Tibial nerve (tissue), 4 donors: ENCODE measurements at regions not wholly inside any gene's neighbourhood (a gene's known extent, or its start where the extent isn't known, plus 50 kb on each side); places are given as distances from the start of the nearest gene placed in this dataset.

Experiments
- DNase-seq, 2 donors: peaks; one replicate each; pipeline ENCODE4 v3.0.0-alpha.2; 2019; ENCODE audit warnings: low spot score in 2 of 2
- H3K27ac ChIP-seq, 4 donors: fragments of 200-600 bp; sonication (generic) in 3 of 4; one replicate each; pipeline ENCODE4 v1.5.1; 2017 to 2019; ENCODE audit warnings: mild to moderate bottlenecking in 1 of 4
- H3K27me3 ChIP-seq, 2 donors: fragments of 200-600 bp; sonication (generic) in 1 of 2; one replicate each; pipeline versions ENCODE4 v1.5.1 to v1.6.0; 2017 to 2019
- H3K36me3 ChIP-seq, 3 donors: fragments of 200-600 bp; sonication (generic); one replicate each; pipeline ENCODE4 v1.5.1; 2018 to 2019
- H3K4me1 ChIP-seq, 4 donors: fragments of 200-600 bp; sonication (generic) in 3 of 4; one replicate each; pipeline ENCODE4 v1.5.1; 2017 to 2019
- H3K4me3 ChIP-seq, 4 donors: fragments of 200-600 bp; sonication (generic) in 3 of 4; one replicate each; pipeline ENCODE4 v1.5.1; 2017 to 2019; ENCODE audit warnings: mild to moderate bottlenecking in 1 of 4, moderate library complexity in 1 of 4
- H3K9me3 ChIP-seq, 4 donors: fragments of 200-600 bp; sonication (generic) in 3 of 4; one replicate each; pipeline ENCODE4 v1.5.1; 2017 to 2019
- CTCF ChIP-seq, 5 experiments: fragments of 200-600 bp in 3 of 5; fragments of 450-650 bp in 2 of 5; sonication (generic) in 3 of 5; IDR thresholded peaks; one replicate each; pipeline ENCODE4 v1.5.1; 2016 to 2019; ENCODE audit warnings: antibody characterized with exemption in 5 of 5, mild to moderate bottlenecking in 3 of 5, moderate library complexity in 2 of 5
- EP300 ChIP-seq, 2 donors: sonication (generic); formaldehyde crosslinking; IDR thresholded peaks; one replicate each; pipeline ENCODE4 v1.6.1; 2017; ENCODE audit warnings: antibody characterized with exemption in 2 of 2, mild to moderate bottlenecking in 1 of 2
- POLR2A ChIP-seq, 2 donors: fragments of 450-650 bp; IDR thresholded peaks; one replicate each; pipeline ENCODE4 v1.6.1; 2017; ENCODE audit warnings: antibody characterized with exemption in 2 of 2, mild to moderate bottlenecking in 2 of 2, moderate library complexity in 2 of 2
- WGBS, 2 donors: methylation state at CpG; one replicate each; pipeline ENCODE4 v1.1.5; 2018; 5-methylcytosine and 5-hydroxymethylcytosine counted together

GRCh38 chr5:167247816-167248215, 1043.6 kb upstream of the WWC1 start:
- TF ChIP-seq CTCF (IDR thresholded peaks at IDR 0.05) (no peak), POLR2A (IDR thresholded peaks at IDR 0.05) (no peak), EP300 (IDR thresholded peaks at IDR 0.05) (no peak)
- no peaks in the 10 kb centered on the region for H3K36me3 ChIP-seq
- DNase-seq = no peak
- no peaks in the 10 kb centered on the region for H3K27me3 ChIP-seq
- H3K4me3 ChIP-seq = no peak overlapping the region
- no peaks in the 10 kb centered on the region for H3K4me1 ChIP-seq
- 71 to 74% methylated on average over 4 of the region's 4 CpGs for WGBS, 2 donors
- H3K9me3 ChIP-seq = no peaks in the 10 kb centered on the region
- no peak overlapping the region for H3K27ac ChIP-seq

DNA sequence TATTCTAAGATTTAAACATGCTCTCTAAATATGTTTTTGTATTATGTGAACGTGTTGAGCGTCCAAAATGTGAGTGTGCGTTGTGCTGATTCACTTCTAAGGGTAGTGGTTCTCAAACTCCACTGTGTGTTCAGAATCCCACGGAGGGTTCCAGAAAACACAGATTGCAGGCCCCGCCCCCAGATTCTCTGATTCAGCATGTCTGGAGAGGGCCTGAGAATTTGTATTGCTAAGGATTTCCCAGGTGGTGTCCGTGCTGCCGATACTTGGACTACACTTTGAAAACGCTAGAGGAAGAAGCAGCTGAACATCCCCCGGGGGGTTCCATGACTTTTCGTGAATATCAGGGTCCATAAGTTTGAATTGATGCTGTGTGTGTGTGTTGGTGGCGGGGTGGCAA, 1043.2 kb upstream of the WWC1 start:
- H3K4me3 ChIP-seq = no peak overlapping the region
- WGBS, 2 donors = 72 to 85% methylated on average over 11 of the region's 11 CpGs
- no peaks in the 10 kb centered on the region for H3K9me3 ChIP-seq
- H3K36me3 ChIP-seq = no peaks in the 10 kb centered on the region
- H3K27me3 ChIP-seq = no peaks in the 10 kb centered on the region
- TF ChIP-seq POLR2A (IDR thresholded peaks at IDR 0.05) (no peak), EP300 (IDR thresholded peaks at IDR 0.05) (no peak), CTCF (IDR thresholded peaks at IDR 0.05) (no peak)
- no peak overlapping the region for H3K27ac ChIP-seq
- no peak for DNase-seq
- no peaks in the 10 kb centered on the region for H3K4me1 ChIP-seq

DNA sequence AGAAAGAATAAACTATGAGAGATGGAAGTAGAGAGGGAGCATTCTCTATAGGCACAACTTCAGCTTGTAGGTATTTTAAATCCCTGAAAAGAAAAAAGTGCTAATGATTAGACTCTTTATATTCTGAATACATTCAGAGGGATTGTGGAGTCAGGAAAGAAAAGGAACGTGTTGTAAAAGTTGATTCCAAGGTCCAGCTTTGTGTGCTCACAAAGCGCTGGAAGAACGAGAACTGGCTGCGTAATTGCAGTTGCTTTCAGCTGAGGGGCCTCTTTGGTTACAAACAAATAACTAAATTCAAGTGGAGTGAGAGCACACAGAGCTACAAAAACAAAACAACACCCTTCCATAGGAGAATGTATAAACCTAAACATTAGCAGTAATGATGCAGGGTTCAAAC, 1040.4 kb upstream of the WWC1 start:
- H3K4me1 ChIP-seq = no peaks in the 10 kb centered on the region
- WGBS, 2 donors = 70 to 78% methylated on average over 4 of the region's 4 CpGs
- H3K27ac ChIP-seq = no peak overlapping the region
- TF ChIP-seq EP300 (IDR thresholded peaks at IDR 0.05) = no peak
- TF ChIP-seq POLR2A (IDR thresholded peaks at IDR 0.05) = no peak
- TF ChIP-seq CTCF (IDR thresholded peaks at IDR 0.05) = no peak
- no peaks in the 10 kb centered on the region for H3K9me3 ChIP-seq
- H3K27me3 ChIP-seq = no peaks in the 10 kb centered on the region
- H3K36me3 ChIP-seq = no peaks in the 10 kb centered on the region
- no peak for DNase-seq
- H3K4me3 ChIP-seq = no peak overlapping the region

GRCh38 chr5:167254132-167254531, 1037.3 kb upstream of the WWC1 start:
- Histone ChIP-seq H3K4me1 (no peaks in the 10 kb centered on the region), H3K4me3 (no peak overlapping the region), H3K36me3 (no peaks in the 10 kb centered on the region), H3K9me3 (no peaks in the 10 kb centered on the region), H3K27me3 (no peaks in the 10 kb centered on the region), H3K27ac (no peak overlapping the region)
- DNase-seq = no peak
- no peak for TF ChIP-seq CTCF (IDR thresholded peaks at IDR 0.05)
- no peak for TF ChIP-seq POLR2A (IDR thresholded peaks at IDR 0.05)
- no peak for TF ChIP-seq EP300 (IDR thresholded peaks at IDR 0.05)
- WGBS, 2 donors = 86 to 92% methylated on average over 3 of the region's 3 CpGs

DNA sequence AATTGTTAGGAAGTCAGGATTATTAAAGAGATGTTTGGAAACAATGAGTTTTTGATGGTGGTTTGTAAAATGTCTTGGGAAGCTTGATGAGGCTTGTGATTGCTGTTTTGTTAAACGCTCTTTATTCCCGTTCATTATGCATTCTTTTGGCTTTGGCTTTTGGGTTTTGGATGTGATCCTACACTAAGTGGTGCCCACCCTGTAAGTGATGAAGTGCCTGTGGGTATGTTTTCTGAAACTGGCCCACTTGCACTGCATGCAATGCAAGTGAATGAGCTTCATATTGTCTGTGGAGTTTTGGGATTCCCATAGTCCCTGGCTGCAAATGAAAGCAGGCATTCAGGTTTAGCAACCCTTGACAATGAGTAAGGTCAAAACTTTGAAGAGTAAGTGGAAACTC, 1035.5 kb upstream of the WWC1 start:
- 36 to 39% methylated on average over 2 of the region's 2 CpGs for WGBS, 2 donors

More for the DNA sequence above, 1035.5 kb upstream of the WWC1 start:
- Histone ChIP-seq H3K27ac (no peak overlapping the region), H3K9me3 (no peaks in the 10 kb centered on the region), H3K27me3 (no peaks in the 10 kb centered on the region), H3K36me3 (no peaks in the 10 kb centered on the region), H3K4me1 (no peaks in the 10 kb centered on the region), H3K4me3 (no peak overlapping the region)
- TF ChIP-seq CTCF (IDR thresholded peaks at IDR 0.05) (no peak), EP300 (IDR thresholded peaks at IDR 0.05) (no peak), POLR2A (IDR thresholded peaks at IDR 0.05) (no peak)
- no peak for DNase-seq
